Astrocyte (in vitro differentiated cells and primary cell): ENCODE measurements at regions not wholly inside any gene's neighbourhood (a gene's known extent, or its start where the extent isn't known, plus 50 kb on each side); places are given as distances from the start of the nearest gene placed in this dataset.

Experiments
- EZH2 ChIP-seq: IDR thresholded peaks from 2 replicates; pipeline ENCODE4 v1.6.1; 2012; ENCODE audit warnings: mild to moderate bottlenecking, low read length, inconsistent platforms; ENCODE audit not compliant: insufficient read depth
- TF ChIP-seq, protein P1 (sequence below): IDR thresholded peaks from 2 replicates; pipeline ENCODE4 v1.5.1; 2011; ENCODE audit warnings: low read depth, mild to moderate bottlenecking, inconsistent platforms, low read length, moderate library complexity; ENCODE audit not compliant: insufficient read depth

DNA sequence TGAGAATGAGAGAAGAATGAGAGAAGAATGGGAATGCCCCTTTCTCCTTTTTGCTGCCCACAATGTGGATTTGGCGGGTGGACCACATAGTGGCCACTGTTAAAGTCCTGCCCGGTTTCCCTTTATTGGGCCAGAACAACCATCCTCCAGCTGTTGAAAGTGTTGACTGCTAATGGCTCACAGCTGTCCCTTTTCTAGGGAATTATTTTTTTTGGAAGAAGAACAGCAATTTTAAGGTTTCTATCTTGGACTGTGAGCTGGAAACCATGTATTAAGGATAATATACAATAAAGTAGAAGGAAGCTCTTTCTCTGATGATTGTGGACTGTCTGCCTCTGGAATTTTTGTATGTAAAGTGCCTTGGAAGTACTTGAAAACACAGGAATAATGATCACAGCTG is 185.9 kb downstream of the DMRT2 start:
- TF ChIP-seq EZH2: no peak
- TF ChIP-seq, protein P1, sequence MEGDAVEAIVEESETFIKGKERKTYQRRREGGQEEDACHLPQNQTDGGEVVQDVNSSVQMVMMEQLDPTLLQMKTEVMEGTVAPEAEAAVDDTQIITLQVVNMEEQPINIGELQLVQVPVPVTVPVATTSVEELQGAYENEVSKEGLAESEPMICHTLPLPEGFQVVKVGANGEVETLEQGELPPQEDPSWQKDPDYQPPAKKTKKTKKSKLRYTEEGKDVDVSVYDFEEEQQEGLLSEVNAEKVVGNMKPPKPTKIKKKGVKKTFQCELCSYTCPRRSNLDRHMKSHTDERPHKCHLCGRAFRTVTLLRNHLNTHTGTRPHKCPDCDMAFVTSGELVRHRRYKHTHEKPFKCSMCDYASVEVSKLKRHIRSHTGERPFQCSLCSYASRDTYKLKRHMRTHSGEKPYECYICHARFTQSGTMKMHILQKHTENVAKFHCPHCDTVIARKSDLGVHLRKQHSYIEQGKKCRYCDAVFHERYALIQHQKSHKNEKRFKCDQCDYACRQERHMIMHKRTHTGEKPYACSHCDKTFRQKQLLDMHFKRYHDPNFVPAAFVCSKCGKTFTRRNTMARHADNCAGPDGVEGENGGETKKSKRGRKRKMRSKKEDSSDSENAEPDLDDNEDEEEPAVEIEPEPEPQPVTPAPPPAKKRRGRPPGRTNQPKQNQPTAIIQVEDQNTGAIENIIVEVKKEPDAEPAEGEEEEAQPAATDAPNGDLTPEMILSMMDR: no peak
